HG03097 (cell line): ENCODE measurements at regions not wholly inside any gene's neighbourhood (a gene's known extent, or its start where the extent isn't known, plus 50 kb on each side); places are given as distances from the start of the nearest gene placed in this dataset.

ENCODE experiments used
- ATAC-seq: cut with Tn5 transposase; IDR thresholded peaks from one replicate; pipeline ENCODE4 v1.9.1; 2021; ENCODE audit not compliant: unreplicated experiment, low FRiP score

- no peak for ATAC-seq
These were observed 56.9 kb upstream of the EDNRB start for GRCh38 chr13:77975358-77976042.

- ATAC-seq = no peak
These were observed 50.7 kb upstream of the EDNRB start for GRCh38 chr13:77969299-77969698.
